GM12874 (cell line): ENCODE measurements at regions not wholly inside any gene's neighbourhood (a gene's known extent, or its start where the extent isn't known, plus 50 kb on each side); places are given as distances from the start of the nearest gene placed in this dataset.

ENCODE experiments used
- TF ChIP-seq, protein P1 (sequence below): IDR thresholded peaks from 2 replicates; pipeline ENCODE4 v1.5.1; 2011; ENCODE audit warnings: low read depth, mild to moderate bottlenecking, control low read depth, low read length, moderate library complexity; ENCODE audit not compliant: insufficient read depth

DNA sequence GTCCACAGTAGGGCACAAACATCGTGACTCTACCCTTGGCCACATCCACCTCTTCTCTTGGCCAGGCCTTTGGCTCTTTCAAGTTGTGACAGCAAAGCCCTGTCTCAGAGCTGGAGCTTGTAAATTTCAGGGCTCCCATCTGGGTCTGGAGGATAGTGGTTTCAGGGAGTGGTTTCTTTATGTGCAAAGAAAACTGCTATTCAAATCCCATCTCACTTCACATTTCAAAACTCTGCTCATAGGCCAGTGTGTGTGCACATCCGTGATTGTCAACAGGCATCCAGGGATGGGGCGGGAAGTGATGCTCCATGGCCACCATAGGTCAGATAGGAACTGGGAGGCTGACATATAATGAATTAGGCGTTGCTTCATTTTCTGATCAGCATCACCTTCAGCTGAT lies 107.8 kb upstream of the IL12B start:
- TF ChIP-seq, protein P1, sequence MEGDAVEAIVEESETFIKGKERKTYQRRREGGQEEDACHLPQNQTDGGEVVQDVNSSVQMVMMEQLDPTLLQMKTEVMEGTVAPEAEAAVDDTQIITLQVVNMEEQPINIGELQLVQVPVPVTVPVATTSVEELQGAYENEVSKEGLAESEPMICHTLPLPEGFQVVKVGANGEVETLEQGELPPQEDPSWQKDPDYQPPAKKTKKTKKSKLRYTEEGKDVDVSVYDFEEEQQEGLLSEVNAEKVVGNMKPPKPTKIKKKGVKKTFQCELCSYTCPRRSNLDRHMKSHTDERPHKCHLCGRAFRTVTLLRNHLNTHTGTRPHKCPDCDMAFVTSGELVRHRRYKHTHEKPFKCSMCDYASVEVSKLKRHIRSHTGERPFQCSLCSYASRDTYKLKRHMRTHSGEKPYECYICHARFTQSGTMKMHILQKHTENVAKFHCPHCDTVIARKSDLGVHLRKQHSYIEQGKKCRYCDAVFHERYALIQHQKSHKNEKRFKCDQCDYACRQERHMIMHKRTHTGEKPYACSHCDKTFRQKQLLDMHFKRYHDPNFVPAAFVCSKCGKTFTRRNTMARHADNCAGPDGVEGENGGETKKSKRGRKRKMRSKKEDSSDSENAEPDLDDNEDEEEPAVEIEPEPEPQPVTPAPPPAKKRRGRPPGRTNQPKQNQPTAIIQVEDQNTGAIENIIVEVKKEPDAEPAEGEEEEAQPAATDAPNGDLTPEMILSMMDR: no peak

DNA sequence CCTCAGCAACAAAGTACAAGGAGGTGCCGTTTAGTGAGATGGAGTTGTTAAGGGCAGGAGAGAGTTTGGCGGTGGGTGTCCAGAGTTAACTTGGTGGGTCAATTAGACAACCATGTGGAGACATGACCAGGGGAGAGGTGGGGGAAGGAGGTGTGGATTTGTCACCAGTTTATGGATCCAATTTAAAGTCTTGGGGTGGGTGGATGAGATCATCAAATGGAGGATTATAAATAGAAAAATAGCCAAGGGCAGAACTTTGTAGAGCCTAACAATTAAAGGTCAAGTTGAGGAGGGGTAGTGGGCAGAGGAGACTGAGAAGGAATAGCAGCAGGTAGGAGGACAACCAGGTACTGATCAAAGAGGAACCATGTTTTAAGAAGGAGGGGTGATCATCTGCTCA lies 108.7 kb upstream of the IL12B start:
- TF ChIP-seq, protein P1: no peak

DNA sequence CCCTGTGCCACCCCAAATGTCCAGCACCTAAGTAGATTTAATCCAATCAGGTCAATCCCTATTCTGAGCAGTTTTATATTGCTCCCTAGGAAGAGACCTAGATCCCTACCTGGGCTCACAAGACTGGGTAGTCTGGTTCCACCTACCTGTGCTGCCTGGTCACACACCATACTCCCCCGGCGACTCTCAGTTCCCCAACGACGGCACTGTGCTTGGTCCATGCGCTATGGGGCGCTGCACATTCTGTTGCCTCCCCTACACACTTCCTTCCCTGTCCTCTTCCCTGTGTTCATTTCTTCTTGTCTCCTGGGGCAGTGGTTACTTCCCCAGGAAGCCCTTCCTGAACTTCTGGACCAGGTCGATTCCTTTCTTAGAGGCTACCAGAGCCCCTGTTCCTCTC lies 109.9 kb upstream of the IL12B start:
- TF ChIP-seq, protein P1: peak; percentile 71

DNA sequence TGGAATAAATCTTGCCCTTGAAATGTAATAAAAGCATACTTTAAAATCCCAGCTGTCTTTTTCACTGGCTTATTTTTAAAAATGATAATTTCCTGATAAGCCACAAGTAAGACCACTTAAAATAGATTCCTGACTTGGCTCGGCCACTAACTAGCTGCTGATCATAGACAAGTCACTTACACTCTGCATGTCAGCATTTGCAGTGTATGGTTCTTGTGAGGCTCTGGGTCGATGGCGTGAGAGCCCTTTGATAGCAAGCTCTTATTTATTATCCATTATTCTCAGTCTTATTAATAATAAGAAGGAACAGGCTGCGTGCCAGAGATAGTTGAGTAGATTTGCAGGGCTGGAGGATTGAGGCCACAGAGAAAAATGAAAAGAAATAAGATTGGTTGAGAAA lies 110.7 kb upstream of the IL12B start:
- TF ChIP-seq, protein P1: no peak

DNA sequence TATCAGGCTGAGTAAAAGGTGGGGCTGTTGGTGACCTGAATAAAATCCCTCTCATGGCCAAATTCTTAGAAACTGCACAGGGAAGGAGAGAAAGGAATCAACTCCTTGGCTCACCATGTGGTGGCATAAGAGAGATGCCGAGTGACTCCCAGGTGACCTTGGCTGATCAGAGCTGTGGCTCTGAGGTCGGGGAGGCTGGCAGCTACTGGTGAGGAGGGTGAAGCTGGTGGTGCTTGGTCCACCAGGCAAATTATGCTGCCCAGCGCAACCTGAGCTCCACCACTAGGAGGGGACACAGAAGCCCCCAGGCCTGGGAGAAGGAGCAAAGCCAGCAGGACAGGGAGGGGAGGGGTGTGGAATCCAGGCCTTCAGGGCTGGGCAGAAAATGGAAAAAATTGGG lies 111.2 kb upstream of the IL12B start:
- TF ChIP-seq, protein P1: peak; percentile 8; the same call in 1 of the 2 replicates

DNA sequence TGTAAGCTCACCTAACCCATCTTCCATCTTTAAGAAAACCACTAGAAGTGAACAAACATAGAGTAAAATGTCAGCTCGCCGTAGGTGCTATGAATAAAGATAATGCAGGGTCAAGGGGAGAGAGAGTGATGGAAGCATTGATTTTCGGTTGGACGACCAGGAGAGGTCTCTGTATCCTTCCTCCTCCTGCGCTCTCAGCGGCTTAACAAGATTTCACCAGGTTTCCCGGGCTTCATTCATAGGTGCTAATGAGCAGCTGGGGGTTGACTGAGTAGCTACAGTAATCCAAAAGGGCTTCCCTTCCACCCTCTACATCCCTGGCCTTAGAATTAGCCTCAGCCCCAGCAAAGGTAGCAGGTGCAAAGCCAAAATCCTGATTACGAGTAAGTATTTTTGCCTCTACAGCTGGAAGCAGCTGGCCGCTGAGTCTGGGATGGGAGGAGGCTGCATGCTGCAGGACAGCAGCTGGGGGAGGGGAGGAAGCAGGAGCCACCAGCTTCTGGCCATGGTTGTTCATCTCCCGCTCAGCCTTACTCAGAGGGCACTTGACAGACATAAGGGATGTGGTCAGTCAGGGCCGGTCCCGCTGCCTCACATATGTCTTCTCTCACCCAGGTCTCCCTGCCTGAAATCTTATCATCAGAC lies 112.0 kb upstream of the IL12B start:
- TF ChIP-seq, protein P1: no peak

DNA sequence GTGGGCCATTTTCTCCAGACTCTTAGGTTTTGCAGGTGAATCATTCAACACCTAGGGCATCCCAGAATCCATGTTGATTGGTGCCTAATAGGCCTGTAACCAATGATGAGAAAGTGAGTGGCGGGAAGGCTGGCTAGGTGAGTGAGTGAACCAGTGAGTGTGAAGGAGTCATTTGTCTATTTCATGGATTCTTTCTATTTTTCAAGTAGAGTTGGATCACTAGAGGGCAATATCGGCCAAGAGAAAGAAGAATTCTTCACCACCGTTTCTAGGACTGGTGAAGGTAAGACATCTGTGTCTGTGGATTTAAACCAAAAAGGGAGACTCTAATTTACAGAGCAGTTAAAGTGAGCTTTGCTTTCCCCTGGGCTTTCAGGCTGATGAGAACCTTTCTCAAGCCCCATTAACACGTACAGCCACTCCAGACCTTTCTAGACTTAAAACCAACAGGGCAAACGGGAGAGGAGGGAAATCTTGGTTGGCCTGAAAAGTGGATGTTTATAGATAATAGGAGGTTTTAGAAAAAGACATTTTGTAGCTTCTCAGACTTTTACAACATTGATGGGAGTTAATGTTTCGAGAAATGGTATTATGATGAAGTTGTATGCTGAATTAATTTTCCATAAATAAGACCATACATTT lies 114.3 kb upstream of the IL12B start:
- TF ChIP-seq, protein P1: no peak
